ENCODE measurements at regions not wholly inside any gene's neighbourhood (a gene's known extent, or its start where the extent isn't known, plus 50 kb on each side); places are given as distances from the start of the nearest gene placed in this dataset.

DNA sequence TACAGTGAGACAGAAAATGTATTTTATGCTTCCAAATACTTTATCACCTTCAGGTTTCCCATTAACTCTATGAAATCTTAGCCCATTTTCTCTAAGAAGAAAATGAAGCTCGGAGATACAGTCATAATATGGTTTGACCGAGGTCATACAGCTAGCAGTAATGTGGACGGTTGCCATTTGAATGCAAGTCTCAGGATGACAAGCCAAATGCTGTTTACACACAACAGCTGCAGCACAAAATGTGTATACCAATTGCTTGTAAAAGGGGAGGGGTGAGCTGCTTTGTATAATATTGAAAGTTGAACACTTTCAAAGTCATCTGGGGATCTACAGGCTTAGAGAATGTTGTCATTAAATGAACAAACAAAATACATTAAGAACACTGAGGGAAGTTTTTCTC lies 93.8 kb upstream of the FSIP2 start:
- intact Hi-C loops (cut with DNase I) = no loop called here
- Histone ChIP-seq H3K4me1 (no peaks in the 10 kb centered on the region), H3K27ac (no peak overlapping the region), H3K4me3 (no peak overlapping the region), H3K9me3 (no peaks in the 10 kb centered on the region), H3K36me3 (no peaks in the 10 kb centered on the region), H3K27me3 (no peaks in the 10 kb centered on the region)
- no peak for DNase-seq
- TF ChIP-seq POLR2A (IDR thresholded peaks at IDR 0.05) = no peak
- TF ChIP-seq, protein P1, sequence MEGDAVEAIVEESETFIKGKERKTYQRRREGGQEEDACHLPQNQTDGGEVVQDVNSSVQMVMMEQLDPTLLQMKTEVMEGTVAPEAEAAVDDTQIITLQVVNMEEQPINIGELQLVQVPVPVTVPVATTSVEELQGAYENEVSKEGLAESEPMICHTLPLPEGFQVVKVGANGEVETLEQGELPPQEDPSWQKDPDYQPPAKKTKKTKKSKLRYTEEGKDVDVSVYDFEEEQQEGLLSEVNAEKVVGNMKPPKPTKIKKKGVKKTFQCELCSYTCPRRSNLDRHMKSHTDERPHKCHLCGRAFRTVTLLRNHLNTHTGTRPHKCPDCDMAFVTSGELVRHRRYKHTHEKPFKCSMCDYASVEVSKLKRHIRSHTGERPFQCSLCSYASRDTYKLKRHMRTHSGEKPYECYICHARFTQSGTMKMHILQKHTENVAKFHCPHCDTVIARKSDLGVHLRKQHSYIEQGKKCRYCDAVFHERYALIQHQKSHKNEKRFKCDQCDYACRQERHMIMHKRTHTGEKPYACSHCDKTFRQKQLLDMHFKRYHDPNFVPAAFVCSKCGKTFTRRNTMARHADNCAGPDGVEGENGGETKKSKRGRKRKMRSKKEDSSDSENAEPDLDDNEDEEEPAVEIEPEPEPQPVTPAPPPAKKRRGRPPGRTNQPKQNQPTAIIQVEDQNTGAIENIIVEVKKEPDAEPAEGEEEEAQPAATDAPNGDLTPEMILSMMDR (IDR thresholded peaks at IDR 0.05) = no peak
- WGBS, 2 donors = 54 to 71% methylated on average over 3 of the region's 3 CpGs

- Histone ChIP-seq H3K36me3 (no peaks in the 10 kb centered on the region), H3K27ac (no peak overlapping the region), H3K4me3 (no peak overlapping the region), H3K27me3 (no peaks in the 10 kb centered on the region), H3K4me1 (no peaks in the 10 kb centered on the region), H3K9me3 (no peaks in the 10 kb centered on the region)
- 71 to 79% methylated on average over 1 of the region's 1 CpG for WGBS, 2 donors
- intact Hi-C loops (cut with DNase I) = no loop called here
- no peak for DNase-seq
- TF ChIP-seq POLR2A (IDR thresholded peaks at IDR 0.05) = no peak
- TF ChIP-seq, protein P1 (IDR thresholded peaks at IDR 0.05) = no peak
These were observed 93.1 kb upstream of the FSIP2 start for GRCh38 chr2:185645529-185645928.

DNA sequence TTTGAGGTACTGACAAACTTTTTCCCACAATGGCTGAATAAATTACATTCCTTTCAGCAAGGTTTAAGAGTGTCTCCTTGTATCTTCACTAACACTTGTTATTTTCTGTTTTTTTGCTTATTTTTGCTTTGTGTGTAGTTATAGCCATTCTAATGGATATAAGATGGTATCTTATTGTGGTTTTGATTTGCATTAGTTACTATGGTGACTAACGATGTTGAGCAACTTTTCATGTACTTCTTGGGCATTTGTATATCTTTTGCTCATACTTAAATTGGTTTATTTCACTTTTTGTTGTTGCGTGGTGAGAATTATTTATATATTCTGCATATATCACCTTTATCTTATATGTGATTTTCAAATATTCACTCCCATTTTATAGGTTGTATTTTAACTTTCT lies 79.9 kb upstream of the FSIP2 start:
- Histone ChIP-seq H3K27ac (no peak overlapping the region), H3K9me3 (no peaks in the 10 kb centered on the region), H3K36me3 (no peaks in the 10 kb centered on the region), H3K4me3 (no peak overlapping the region), H3K27me3 (no peaks in the 10 kb centered on the region), H3K4me1 (no peaks in the 10 kb centered on the region)
- TF ChIP-seq, protein P1 (IDR thresholded peaks at IDR 0.05) = no peak
- TF ChIP-seq POLR2A (IDR thresholded peaks at IDR 0.05) = no peak
- 77 to 82% methylated on average over 2 of the region's 2 CpGs for WGBS, 2 donors
- no peak for DNase-seq
- intact Hi-C loops (cut with DNase I) = no loop called here

DNA sequence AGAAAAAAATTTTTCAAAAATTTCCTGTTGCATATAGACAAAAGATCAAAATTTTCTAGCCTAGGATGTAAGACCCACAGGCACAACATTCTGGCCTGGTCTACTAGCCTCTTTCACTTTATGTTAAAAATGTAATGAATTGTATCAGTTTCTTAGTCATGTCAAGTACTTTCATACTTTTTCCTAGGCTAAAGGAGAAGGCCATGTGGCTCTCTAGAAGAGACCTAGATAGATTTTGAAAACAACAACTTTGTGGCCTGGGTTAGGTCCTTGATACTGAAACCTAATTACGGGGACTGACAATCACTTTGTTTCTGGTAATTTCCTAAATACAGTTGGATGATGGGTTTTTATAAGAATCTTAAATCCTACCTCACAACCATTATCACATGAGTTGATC lies 74.8 kb upstream of the FSIP2 start:
- Histone ChIP-seq H3K27ac (no peak overlapping the region), H3K4me3 (no peak overlapping the region), H3K27me3 (no peaks in the 10 kb centered on the region), H3K9me3 (no peaks in the 10 kb centered on the region), H3K4me1 (no peaks in the 10 kb centered on the region), H3K36me3 (no peaks in the 10 kb centered on the region)
- intact Hi-C loops (cut with DNase I) = no loop called here
- 90 to 100% methylated on average over 1 of the region's 1 CpG for WGBS, 2 donors
- no peak for DNase-seq
- no peak for TF ChIP-seq POLR2A (IDR thresholded peaks at IDR 0.05)
- TF ChIP-seq, protein P1 (IDR thresholded peaks at IDR 0.05) = no peak

DNA sequence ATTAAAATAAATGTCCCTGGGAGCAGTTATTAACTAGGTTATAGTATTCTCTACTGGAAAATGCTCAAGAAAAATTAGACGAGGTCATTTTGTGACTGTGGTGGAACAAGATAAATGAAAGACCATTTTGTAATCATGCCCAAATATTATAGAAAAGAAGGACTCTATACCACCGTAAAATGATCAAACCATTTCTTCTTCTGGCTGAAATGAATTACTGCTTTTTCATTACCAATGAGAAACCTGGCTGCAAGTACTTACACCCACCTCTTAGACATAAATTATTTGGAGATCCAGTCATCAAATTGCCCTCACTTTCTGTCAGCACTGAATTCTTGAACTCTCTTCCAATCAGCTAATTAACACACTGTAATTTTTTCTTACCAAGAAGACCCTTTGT lies 74.2 kb upstream of the FSIP2 start:
- WGBS, 2 donors = 73 to 74% methylated on average over 2 of the region's 2 CpGs

More for the DNA sequence above, 74.2 kb upstream of the FSIP2 start:
- no peak overlapping the region for H3K27ac ChIP-seq
- no peak for DNase-seq
- intact Hi-C loops (cut with DNase I) = no loop called here
- H3K4me1 ChIP-seq = no peaks in the 10 kb centered on the region
- no peaks in the 10 kb centered on the region for H3K36me3 ChIP-seq
- no peaks in the 10 kb centered on the region for H3K9me3 ChIP-seq
- H3K27me3 ChIP-seq = no peaks in the 10 kb centered on the region
- no peak for TF ChIP-seq POLR2A (IDR thresholded peaks at IDR 0.05)
- TF ChIP-seq, protein P1 (IDR thresholded peaks at IDR 0.05) = no peak
- H3K4me3 ChIP-seq = no peak overlapping the region

Measured in esophagus squamous epithelium (tissue), 5 donors.